ENCODE measurements at regions not wholly inside any gene's neighbourhood (a gene's known extent, or its start where the extent isn't known, plus 50 kb on each side); places are given as distances from the start of the nearest gene placed in this dataset.

GRCh38 chr15:93816815-93817214 is 414.5 kb upstream of the MCTP2 start:
- SMC1A ChIA-PET (ENCODE audit: uncharacterized antibody, unreplicated experiment), result no interaction called here
- no peak for TF ChIP-seq NFYA (IDR thresholded peaks at IDR 0.05; ENCODE audit: borderline replicate concordance, low read depth, low read length)
- TF ChIP-seq EP300 (IDR thresholded peaks at IDR 0.05; ENCODE audit: borderline replicate concordance in 1 of 2, control insufficient read depth in 1 of 2, low read depth in 2 of 2, low read length in 2 of 2), result no peak
- no peak for TF ChIP-seq IKZF2 (IDR thresholded peaks at IDR 0.05)
- no peak for TF ChIP-seq TAF1 (IDR thresholded peaks at IDR 0.05; ENCODE audit: borderline replicate concordance, low read depth, low read length)
- no peak for TF ChIP-seq LARP7 (IDR thresholded peaks at IDR 0.05)
- no peak for TF ChIP-seq MTA3 (IDR thresholded peaks at IDR 0.05; ENCODE audit: borderline replicate concordance, low read length)
- no peak for TF ChIP-seq POU2F2 (IDR thresholded peaks at IDR 0.05; ENCODE audit: borderline replicate concordance, low read depth, low read length)
- no peak for TF ChIP-seq IRF5 (IDR thresholded peaks at IDR 0.05; ENCODE audit: borderline replicate concordance)
- no peak for TF ChIP-seq MLLT1 (IDR thresholded peaks at IDR 0.05)
- TF ChIP-seq CBX3 (IDR thresholded peaks at IDR 0.05; ENCODE audit: borderline replicate concordance, low read depth), result no peak
- TF ChIP-seq ATF7 (IDR thresholded peaks at IDR 0.05; ENCODE audit: low read depth), result no peak
- no peak for TF ChIP-seq SIX5 (IDR thresholded peaks at IDR 0.05; ENCODE audit: low read depth, low read length, severe bottlenecking)
- TF ChIP-seq EZH2 (IDR thresholded peaks at IDR 0.05; ENCODE audit: borderline replicate concordance, control insufficient read depth, low read depth, low read length), result no peak
- TF ChIP-seq ZZZ3 (IDR thresholded peaks at IDR 0.05; ENCODE audit: control insufficient read depth, insufficient read length, low read depth), result no peak
- TF ChIP-seq ETV6 (conservative IDR thresholded peaks at IDR 0.05 in 1 of 2, IDR thresholded peaks at IDR 0.05 in 1 of 2; ENCODE audit: borderline replicate concordance in 1 of 2, low read depth in 1 of 2), result no peak
- TF ChIP-seq NKRF (conservative IDR thresholded peaks at IDR 0.05), result no peak
- TF ChIP-seq NR2C2 (IDR thresholded peaks at IDR 0.05; ENCODE audit: borderline replicate concordance, control insufficient read depth, insufficient read length, low read depth), result no peak
- TF ChIP-seq TCF3 (IDR thresholded peaks at IDR 0.05; ENCODE audit: borderline replicate concordance, insufficient read depth, low read depth, low read length), result no peak
- no peak for TF ChIP-seq FOS (IDR thresholded peaks at IDR 0.05; ENCODE audit: borderline replicate concordance, extremely low read depth, insufficient read length)
- TF ChIP-seq TCF12 (IDR thresholded peaks at IDR 0.05; ENCODE audit: low read depth, low read length), result no peak
- no peaks in the 10 kb centered on the region for H3K79me2 ChIP-seq (ENCODE audit: control insufficient read depth, insufficient read depth, low read length)
- CTCF ChIA-PET, result no interaction called here
- no peaks in the 10 kb centered on the region for H3K9me3 ChIP-seq (replicated peaks; ENCODE audit: control insufficient read depth, insufficient read depth, low read length)
- H3K4me2 ChIP-seq (ENCODE audit: control insufficient read depth, insufficient read depth), result no peak overlapping the region
- ATAC-seq (no peak), DNase-seq (ENCODE audit: low read depth, low spot score) (no peak), FAIRE-seq (no peak)
- no peak overlapping the region for H2AFZ ChIP-seq (ENCODE audit: control insufficient read depth, low read depth, low read length)
- RAD21 ChIA-PET (ENCODE audit: unreplicated experiment), result no interaction called here
- H3K9ac ChIP-seq (ENCODE audit: control insufficient read depth, insufficient read depth, low read length), result no peak overlapping the region
- H4K20me1 ChIP-seq (ENCODE audit: control insufficient read depth, insufficient read depth), result no peaks in the 10 kb centered on the region
- H3K4me3 ChIP-seq, result no peak overlapping the region
- BruUV-seq (replicated peaks), result no TSS peak
- H3K27ac ChIP-seq (ENCODE audit: control insufficient read depth, insufficient read depth), result no peak overlapping the region
- POLR2A ChIA-PET, result no interaction called here
- no peaks in the 10 kb centered on the region for H3K36me3 ChIP-seq (ENCODE audit: control insufficient read depth in 2 of 2, insufficient read depth in 2 of 2, low read length in 1 of 2)
- in situ Hi-C loops (cut with MboI), result no loop called here
- intact Hi-C loops (cut with micrococcal nuclease; ENCODE audit: unreplicated experiment), result no loop called here
- H3K27me3 ChIP-seq (replicated peaks in 1 of 2; ENCODE audit: control insufficient read depth in 2 of 2, insufficient read depth in 2 of 2, low read length in 1 of 2), result no peaks in the 10 kb centered on the region
- H3K4me1 ChIP-seq (ENCODE audit: control insufficient read depth, insufficient read depth, low read length), result no peaks in the 10 kb centered on the region

Data from GM12878 (cell line).